ENCODE measurements at regions not wholly inside any gene's neighbourhood (a gene's known extent, or its start where the extent isn't known, plus 50 kb on each side); places are given as distances from the start of the nearest gene placed in this dataset.

DNA sequence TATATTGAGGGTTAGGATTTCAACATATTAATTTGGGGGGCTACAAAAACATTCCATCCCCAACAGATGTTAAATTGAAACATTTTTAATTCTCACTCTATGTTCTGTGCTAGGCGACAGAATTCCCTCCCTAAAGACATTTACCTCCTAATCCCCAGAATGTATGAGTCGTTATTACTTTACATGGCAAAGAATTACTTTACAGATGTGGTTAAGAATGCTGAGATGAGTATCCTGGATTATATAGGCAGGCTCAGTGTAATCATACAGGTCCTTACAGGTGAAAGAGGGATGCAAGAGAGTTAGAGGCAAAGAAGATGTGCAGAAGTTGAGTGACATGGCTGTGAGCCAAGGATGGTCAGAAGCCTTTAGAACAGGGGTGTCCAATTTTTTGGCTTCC is 974.1 kb upstream of the ACVR2A start:
- no peak for TF ChIP-seq CTCF (IDR thresholded peaks at IDR 0.05; ENCODE audit: insufficient read depth, low read depth, low read length)
- TF ChIP-seq EZH2 (IDR thresholded peaks at IDR 0.05; ENCODE audit: insufficient read depth, low read length) = no peak

Measured in astrocyte (in vitro differentiated cells and primary cell).